Stimulated activated CD8-positive, alpha-beta memory T cell treated with anti-CD3 and anti-CD28 coated beads, Interleukin-15, amount 100 ng/mL, for 24 hours (primary cell): ENCODE measurements at regions not wholly inside any gene's neighbourhood (a gene's known extent, or its start where the extent isn't known, plus 50 kb on each side); places are given as distances from the start of the nearest gene placed in this dataset.
"Not testable (repeated sequence)": the region's sequence is repeated elsewhere in the genome, so short reads cannot be mapped to it uniquely, and the experiment has no call there.

ENCODE experiments used
- DNase-seq: peaks from one replicate; pipeline ENCODE4 v3.0.0-alpha.2; 2020; ENCODE audit warnings: low read depth

GRCh38 chr10:113470372-113471240, 82.2 kb upstream of the HABP2 start:
- DNase-seq = no peak

GRCh38 chr10:113471241-113471996, 81.4 kb upstream of the HABP2 start:
- DNase-seq = no peak

GRCh38 chr10:113473011-113473410, 79.8 kb upstream of the HABP2 start:
- DNase-seq = no peak

GRCh38 chr10:113473851-113474250, 79.0 kb upstream of the HABP2 start:
- no peak for DNase-seq

GRCh38 chr10:113474752-113475151, 78.1 kb upstream of the HABP2 start:
- no peak for DNase-seq

- no peak for DNase-seq
Measured at GRCh38 chr10:113475381-113475807, 77.5 kb upstream of the HABP2 start.

- DNase-seq = no peak
Measured at GRCh38 chr10:113476191-113476590, 76.7 kb upstream of the HABP2 start.

GRCh38 chr10:113476673-113477072, 76.2 kb upstream of the HABP2 start:
- no peak for DNase-seq

- DNase-seq = no peak
Measured at GRCh38 chr10:113477451-113477850, 75.4 kb upstream of the HABP2 start.

- no peak for DNase-seq
Measured at GRCh38 chr10:113479346-113480080, 73.3 kb upstream of the HABP2 start.

GRCh38 chr10:113480081-113480360, 72.8 kb upstream of the HABP2 start:
- DNase-seq = no peak

- no peak for DNase-seq
Measured at GRCh38 chr10:113480851-113481502, 71.9 kb upstream of the HABP2 start.

GRCh38 chr10:113484487-113484886, 68.4 kb upstream of the HABP2 start:
- DNase-seq = no peak

- DNase-seq = no peak
Measured at GRCh38 chr10:113485736-113486135, 67.1 kb upstream of the HABP2 start.

- no peak for DNase-seq
Measured at GRCh38 chr10:113486531-113486930, 66.3 kb upstream of the HABP2 start.

GRCh38 chr10:113487154-113487553, 65.7 kb upstream of the HABP2 start:
- DNase-seq = no peak

GRCh38 chr10:113488186-113488585, 64.7 kb upstream of the HABP2 start:
- DNase-seq = no peak

GRCh38 chr10:113489522-113489921, 63.3 kb upstream of the HABP2 start:
- not testable (repeated sequence) for DNase-seq

- DNase-seq = no peak
Measured at GRCh38 chr10:113491967-113492565, 60.8 kb upstream of the HABP2 start.

GRCh38 chr10:113493195-113493594, 59.7 kb upstream of the HABP2 start:
- DNase-seq = no peak

- DNase-seq = no peak
Measured at GRCh38 chr10:113493882-113494301, 59.0 kb upstream of the HABP2 start.

GRCh38 chr10:113494761-113495160, 58.1 kb upstream of the HABP2 start:
- DNase-seq = no peak
